ENCODE measurements at regions not wholly inside any gene's neighbourhood (a gene's known extent, or its start where the extent isn't known, plus 50 kb on each side); places are given as distances from the start of the nearest gene placed in this dataset.

DNA sequence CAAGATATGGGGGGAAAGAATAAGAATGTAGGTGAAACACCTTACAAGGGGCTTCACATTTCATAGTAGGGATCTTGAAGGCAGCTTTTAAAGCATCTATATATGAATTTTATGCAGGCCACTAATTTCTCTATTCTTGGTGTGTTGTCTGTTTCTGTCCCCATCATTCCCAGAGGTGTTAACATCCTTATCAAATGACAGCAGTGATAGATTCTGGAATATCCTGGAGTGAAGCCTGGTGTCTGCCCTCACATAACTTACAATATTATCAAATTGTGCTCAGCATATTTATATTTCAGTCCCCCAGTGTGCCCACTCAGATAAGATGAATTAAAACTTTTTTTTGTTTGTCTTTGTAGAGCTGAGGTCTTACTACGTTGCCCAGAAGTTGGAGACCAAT, 486.2 kb downstream of the EPHA4 start:
- TF ChIP-seq CTCF (IDR thresholded peaks at IDR 0.05), result no peak
- no peak for TF ChIP-seq POLR2A (IDR thresholded peaks at IDR 0.05)
